Right atrium auricular region (tissue), 2 donors: ENCODE measurements at regions not wholly inside any gene's neighbourhood (a gene's known extent, or its start where the extent isn't known, plus 50 kb on each side); places are given as distances from the start of the nearest gene placed in this dataset.

Experiments used
- DNase-seq: peaks from one replicate; pipeline ENCODE4 v3.0.0-alpha.2; 2019; ENCODE audit warnings: low spot score
- H3K27ac ChIP-seq, 2 donors: fragments of 200-600 bp; sonication (generic); 1 replicate in 1 of 2; 2 replicates in 1 of 2; pipeline ENCODE4 v1.5.1; 2016 to 2019
- H3K27me3 ChIP-seq, 2 donors: fragments of 200-600 bp; sonication (generic); one replicate each; pipeline versions ENCODE4 v1.5.1 to v1.6.0; 2017 to 2019
- H3K36me3 ChIP-seq: fragments of 200-600 bp; sonication (generic); one replicate; pipeline ENCODE4 v1.5.1; 2016
- H3K4me1 ChIP-seq, 2 donors: fragments of 200-600 bp; sonication (generic); one replicate each; pipeline versions ENCODE4 v1.5.1 to v1.6.0; 2017 to 2019
- H3K4me3 ChIP-seq, 2 donors: fragments of 200-600 bp; sonication (generic); 1 replicate in 1 of 2; 2 replicates in 1 of 2; pipeline ENCODE4 v1.5.1; 2017 to 2019; ENCODE audit warnings: mild to moderate bottlenecking in 1 of 2, moderate library complexity in 1 of 2
- H3K9me3 ChIP-seq, 2 donors: fragments of 200-600 bp; sonication (generic); one replicate each; pipeline ENCODE4 v1.5.1; 2019
- TF ChIP-seq, protein P1 (sequence below), 2 donors: fragments of 200-600 bp; sonication (generic); IDR thresholded peaks; one replicate each; pipeline ENCODE4 v1.5.1; 2019; ENCODE audit warnings: antibody characterized with exemption in 2 of 2

DNA sequence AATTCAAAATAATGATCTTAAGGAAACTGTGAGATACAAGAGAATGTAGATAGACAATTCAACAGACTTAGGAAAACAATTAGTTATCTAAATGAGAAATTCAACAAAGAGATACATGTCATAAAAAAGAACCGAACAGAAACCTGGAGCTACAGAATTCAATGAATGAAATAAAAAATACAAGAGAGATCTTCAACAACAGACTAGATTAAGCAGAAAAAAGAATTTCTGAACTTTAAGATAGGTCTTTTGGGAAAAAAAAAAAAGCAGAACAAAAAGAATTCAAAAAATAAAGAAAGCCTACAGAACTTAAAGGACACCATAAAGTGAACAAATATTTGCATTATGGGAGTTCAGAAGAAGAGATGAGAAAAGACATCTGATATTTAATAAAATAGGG, 129.1 kb upstream of the FOXK1 start:
- no peaks in the 10 kb centered on the region for H3K27me3 ChIP-seq
- TF ChIP-seq, protein P1, sequence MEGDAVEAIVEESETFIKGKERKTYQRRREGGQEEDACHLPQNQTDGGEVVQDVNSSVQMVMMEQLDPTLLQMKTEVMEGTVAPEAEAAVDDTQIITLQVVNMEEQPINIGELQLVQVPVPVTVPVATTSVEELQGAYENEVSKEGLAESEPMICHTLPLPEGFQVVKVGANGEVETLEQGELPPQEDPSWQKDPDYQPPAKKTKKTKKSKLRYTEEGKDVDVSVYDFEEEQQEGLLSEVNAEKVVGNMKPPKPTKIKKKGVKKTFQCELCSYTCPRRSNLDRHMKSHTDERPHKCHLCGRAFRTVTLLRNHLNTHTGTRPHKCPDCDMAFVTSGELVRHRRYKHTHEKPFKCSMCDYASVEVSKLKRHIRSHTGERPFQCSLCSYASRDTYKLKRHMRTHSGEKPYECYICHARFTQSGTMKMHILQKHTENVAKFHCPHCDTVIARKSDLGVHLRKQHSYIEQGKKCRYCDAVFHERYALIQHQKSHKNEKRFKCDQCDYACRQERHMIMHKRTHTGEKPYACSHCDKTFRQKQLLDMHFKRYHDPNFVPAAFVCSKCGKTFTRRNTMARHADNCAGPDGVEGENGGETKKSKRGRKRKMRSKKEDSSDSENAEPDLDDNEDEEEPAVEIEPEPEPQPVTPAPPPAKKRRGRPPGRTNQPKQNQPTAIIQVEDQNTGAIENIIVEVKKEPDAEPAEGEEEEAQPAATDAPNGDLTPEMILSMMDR (IDR thresholded peaks at IDR 0.05), result no peak
- peaks cover 0 to 36% of the 10 kb centered on the region in 2 donors for H3K9me3 ChIP-seq

DNA sequence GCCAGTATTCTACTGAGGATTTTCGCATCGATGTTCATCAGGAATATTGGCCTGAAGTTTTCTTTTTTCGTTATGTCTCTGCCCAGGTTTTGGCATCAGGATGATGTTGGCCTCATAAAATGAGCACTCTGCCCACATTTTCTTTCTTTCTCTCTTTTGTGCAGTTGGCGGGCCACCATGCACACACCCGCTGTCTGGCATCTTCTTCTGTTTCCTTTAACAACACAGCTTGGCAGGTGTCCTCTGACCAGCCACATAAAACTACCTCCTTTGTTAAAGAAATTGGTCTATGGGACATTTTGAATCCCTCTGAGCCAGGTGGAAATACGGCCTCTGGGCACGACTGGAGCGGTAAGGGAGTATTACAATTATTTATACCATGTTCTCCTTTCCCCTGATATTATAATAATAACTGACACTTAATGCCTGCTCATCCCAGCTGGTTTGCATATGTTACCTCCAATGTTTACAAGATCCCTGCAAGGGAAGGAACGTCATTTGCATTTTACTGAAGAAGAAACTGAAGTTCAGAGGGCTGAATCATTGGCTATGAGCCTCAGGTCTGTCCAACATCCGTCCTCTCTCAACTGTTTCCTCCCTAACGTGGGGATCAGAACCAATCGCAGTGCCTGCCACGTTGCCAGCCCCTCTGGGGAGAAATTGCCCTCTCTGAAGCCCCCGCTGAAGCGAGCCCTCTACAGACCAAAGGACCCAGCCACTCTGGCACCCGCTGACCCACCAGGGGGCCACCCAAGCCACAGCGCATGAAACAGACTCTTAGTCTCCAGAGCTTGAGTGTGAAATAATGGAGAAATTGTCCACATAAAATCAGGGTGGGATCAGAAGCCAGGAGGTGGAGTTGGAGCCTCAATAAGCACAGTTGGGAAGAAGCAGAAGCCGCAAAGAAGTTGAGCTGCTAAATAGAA, 125.0 kb upstream of the FOXK1 start:
- no peaks in the 10 kb centered on the region for H3K27me3 ChIP-seq
- TF ChIP-seq, protein P1 (IDR thresholded peaks at IDR 0.05), result no peak
- no peak overlapping the region for H3K4me3 ChIP-seq
- H3K9me3 ChIP-seq, result peaks cover 0 to 31% of the 10 kb centered on the region in 2 donors
- no peak overlapping the region for H3K27ac ChIP-seq
- no peak for DNase-seq
- H3K36me3 ChIP-seq, result no peaks in the 10 kb centered on the region
- H3K4me1 ChIP-seq, result no peaks in the 10 kb centered on the region

More for the DNA sequence above, 129.1 kb upstream of the FOXK1 start:
- Histone ChIP-seq H3K4me1 (no peaks in the 10 kb centered on the region), H3K27ac (no peak overlapping the region), H3K36me3 (no peaks in the 10 kb centered on the region), H3K4me3 (no peak overlapping the region)
- DNase-seq, result no peak

DNA sequence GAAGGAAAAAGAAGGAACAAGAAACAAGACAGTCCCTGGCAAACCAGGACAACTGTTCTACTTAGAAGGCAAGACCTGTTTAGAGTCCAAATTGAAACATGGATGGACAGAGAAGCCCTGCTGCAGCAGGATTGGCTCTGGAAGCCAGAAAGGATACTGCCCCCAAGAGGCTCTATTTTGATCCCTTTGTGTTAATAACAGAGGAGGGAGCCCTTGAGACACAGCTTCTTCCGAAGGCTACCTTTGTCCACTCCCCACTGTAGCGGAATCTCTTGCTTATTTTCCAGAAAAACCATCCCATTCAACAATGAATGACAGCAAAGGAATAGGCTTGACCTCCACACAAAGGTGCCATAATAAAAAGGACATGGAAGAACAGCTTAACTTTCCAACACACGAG, 120.3 kb upstream of the FOXK1 start:
- Histone ChIP-seq H3K27me3 (no peaks in the 10 kb centered on the region), H3K36me3 (no peaks in the 10 kb centered on the region)
- TF ChIP-seq, protein P1 (IDR thresholded peaks at IDR 0.05), result no peak

DNA sequence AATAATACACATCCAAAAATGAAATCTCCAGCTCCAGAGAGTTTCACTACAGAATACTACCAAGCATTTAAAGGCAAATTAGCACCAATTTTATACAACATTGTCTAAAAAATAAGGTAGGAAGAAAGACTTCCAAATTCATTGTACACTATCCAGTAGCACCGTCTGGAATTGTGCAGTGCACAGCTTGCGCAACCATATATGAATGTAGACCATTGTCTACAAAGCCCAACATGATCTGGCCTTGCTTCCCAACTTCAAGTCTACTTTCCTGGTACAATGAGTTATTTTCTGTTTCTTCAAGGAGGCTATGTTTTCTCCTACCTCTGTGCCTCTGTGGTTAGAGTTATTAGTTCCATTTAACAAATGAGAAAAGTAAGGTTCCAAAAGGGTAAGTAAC, 115.4 kb upstream of the FOXK1 start:
- H3K36me3 ChIP-seq, result no peaks in the 10 kb centered on the region
- TF ChIP-seq, protein P1 (IDR thresholded peaks at IDR 0.05), result no peak
- no peak overlapping the region for H3K4me3 ChIP-seq
- no peak for DNase-seq
- H3K27me3 ChIP-seq, result no peaks in the 10 kb centered on the region
- H3K4me1 ChIP-seq, result no peaks in the 10 kb centered on the region
- H3K9me3 ChIP-seq, result peaks cover 0 to 5% of the 10 kb centered on the region in 2 donors
- no peak overlapping the region for H3K27ac ChIP-seq

More for the DNA sequence above, 120.3 kb upstream of the FOXK1 start:
- Histone ChIP-seq H3K4me1 (no peaks in the 10 kb centered on the region), H3K27ac (no peak overlapping the region), H3K4me3 (no peak overlapping the region), H3K9me3 (peaks cover 0 to 5% of the 10 kb centered on the region in 2 donors)
- DNase-seq, result no peak

DNA sequence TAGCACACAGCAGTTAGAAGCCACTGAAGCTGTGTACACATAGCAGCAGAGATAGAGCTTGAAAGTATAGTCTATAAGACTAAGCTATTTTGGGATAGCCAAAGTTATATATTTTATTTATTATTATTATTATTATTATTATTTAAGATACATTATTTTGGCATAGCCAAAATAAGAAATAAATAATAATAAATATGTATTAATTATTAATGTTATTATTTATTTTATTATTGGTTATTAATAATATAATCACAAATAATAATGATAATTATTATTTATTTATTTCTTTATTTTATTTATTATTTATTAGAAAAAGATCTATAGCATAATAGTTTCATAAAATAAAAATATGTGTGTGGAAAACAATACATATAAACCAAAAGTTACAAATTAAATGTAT, 107.2 kb upstream of the FOXK1 start:
- no peaks in the 10 kb centered on the region for H3K4me1 ChIP-seq
- H3K9me3 ChIP-seq, result no peaks in the 10 kb centered on the region
- no peak for DNase-seq
- no peak overlapping the region for H3K27ac ChIP-seq
- no peak overlapping the region for H3K4me3 ChIP-seq
- no peaks in the 10 kb centered on the region for H3K36me3 ChIP-seq
- no peaks in the 10 kb centered on the region for H3K27me3 ChIP-seq
- TF ChIP-seq, protein P1 (IDR thresholded peaks at IDR 0.05), result no peak
